ENCODE measurements at regions not wholly inside any gene's neighbourhood (a gene's known extent, or its start where the extent isn't known, plus 50 kb on each side); places are given as distances from the start of the nearest gene placed in this dataset.

- DNase-seq, result no peak
- Mint-ChIP-seq H3K9me3 (peaks cover 1% of the 10 kb centered on the region), H3K4me3 (no peak overlapping the region), H3K27ac (no peak overlapping the region), H3K27me3 (peaks cover 38% of the 10 kb centered on the region), H3K4me1 (no peaks in the 10 kb centered on the region), H3K36me3 (no peaks in the 10 kb centered on the region)
These were observed 819.1 kb downstream of the GRID1 start for GRCh38 chr10:85547460-85548023.

DNA sequence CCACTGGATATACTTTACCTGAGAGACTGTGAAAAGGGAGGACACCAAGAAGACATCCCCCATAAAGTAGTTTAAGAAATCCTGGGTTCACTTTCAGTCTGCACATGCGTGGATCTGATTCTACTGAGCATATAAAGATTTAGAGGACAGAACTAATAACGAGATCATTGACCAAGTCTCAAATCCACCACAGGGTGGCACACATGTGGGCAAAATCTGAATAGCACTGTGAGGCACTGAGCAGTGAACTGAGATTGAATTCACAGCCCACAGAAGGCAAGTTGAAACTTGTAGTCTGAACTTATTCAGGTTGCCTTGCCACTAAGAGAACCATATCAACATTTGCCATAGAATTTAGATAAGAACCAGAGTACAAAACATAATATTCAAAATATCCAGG lies 818.6 kb downstream of the GRID1 start:
- H3K27me3 Mint-ChIP-seq, result peaks cover 38% of the 10 kb centered on the region
- H3K27ac Mint-ChIP-seq, result no peak overlapping the region

More for the DNA sequence above, 818.6 kb downstream of the GRID1 start:
- Mint-ChIP-seq H3K9me3 (peaks cover 1% of the 10 kb centered on the region), H3K36me3 (no peaks in the 10 kb centered on the region), H3K4me3 (no peak overlapping the region), H3K4me1 (no peaks in the 10 kb centered on the region)
- DNase-seq, result no peak
